ENCODE measurements at regions not wholly inside any gene's neighbourhood (a gene's known extent, or its start where the extent isn't known, plus 50 kb on each side); places are given as distances from the start of the nearest gene placed in this dataset.

- H3K27me3 ChIP-seq (ENCODE audit: insufficient read depth, poor library complexity, severe bottlenecking): no peaks in the 10 kb centered on the region
- no peak overlapping the region for H3K27ac ChIP-seq (replicated peaks)
- TF ChIP-seq SPI1 (IDR thresholded peaks at IDR 0.05; ENCODE audit: borderline replicate concordance, low read depth) (no peak), REST (IDR thresholded peaks at IDR 0.05; ENCODE audit: insufficient replicate concordance, low read depth) (no peak), CTCF (IDR thresholded peaks at IDR 0.05; ENCODE audit: insufficient read depth, low read length) (no peak), POLR2AphosphoS5 (IDR thresholded peaks at IDR 0.05; ENCODE audit: low read depth) (no peak), GABPA (IDR thresholded peaks at IDR 0.05; ENCODE audit: low read depth) (no peak)
- DNase-seq (ENCODE audit: low read depth in 1 of 2, low spot score in 1 of 2): no peak
- H3K4me3 ChIP-seq (replicated peaks; ENCODE audit: insufficient read depth, low read length): no peak overlapping the region
Observed at GRCh38 chr4:133084421-133084820, 64.7 kb upstream of the PCDH10 start.

- H3K4me3 ChIP-seq (replicated peaks; ENCODE audit: insufficient read depth, low read length): no peak overlapping the region
- TF ChIP-seq GABPA (IDR thresholded peaks at IDR 0.05; ENCODE audit: low read depth): no peak
- H3K27me3 ChIP-seq (ENCODE audit: insufficient read depth, poor library complexity, severe bottlenecking): no peaks in the 10 kb centered on the region
- DNase-seq (ENCODE audit: low read depth in 1 of 2, low spot score in 1 of 2): no peak
- H3K27ac ChIP-seq (replicated peaks): no peak overlapping the region
Observed at GRCh38 chr4:133095591-133095990, 53.5 kb upstream of the PCDH10 start.

- Histone ChIP-seq H3K4me3 (replicated peaks; ENCODE audit: insufficient read depth, low read length) (no peak overlapping the region), H3K27me3 (ENCODE audit: insufficient read depth, poor library complexity, severe bottlenecking) (no peaks in the 10 kb centered on the region), H3K27ac (replicated peaks) (no peak overlapping the region)
- TF ChIP-seq SPI1 (IDR thresholded peaks at IDR 0.05; ENCODE audit: borderline replicate concordance, low read depth): no peak
- TF ChIP-seq POLR2AphosphoS5 (IDR thresholded peaks at IDR 0.05; ENCODE audit: low read depth): no peak
- TF ChIP-seq REST (IDR thresholded peaks at IDR 0.05; ENCODE audit: insufficient replicate concordance, low read depth): no peak
- no peak for TF ChIP-seq GABPA (IDR thresholded peaks at IDR 0.05; ENCODE audit: low read depth)
- no peak for TF ChIP-seq CTCF (IDR thresholded peaks at IDR 0.05; ENCODE audit: insufficient read depth, low read length)
- DNase-seq (ENCODE audit: low read depth in 1 of 2, low spot score in 1 of 2): no peak
Observed at GRCh38 chr4:133096972-133097371, 52.1 kb upstream of the PCDH10 start.
